ENCODE measurements at regions not wholly inside any gene's neighbourhood (a gene's known extent, or its start where the extent isn't known, plus 50 kb on each side); places are given as distances from the start of the nearest gene placed in this dataset.
"Not testable (repeated sequence)": the region's sequence is repeated elsewhere in the genome, so short reads cannot be mapped to it uniquely, and the experiment has no call there.

DNA sequence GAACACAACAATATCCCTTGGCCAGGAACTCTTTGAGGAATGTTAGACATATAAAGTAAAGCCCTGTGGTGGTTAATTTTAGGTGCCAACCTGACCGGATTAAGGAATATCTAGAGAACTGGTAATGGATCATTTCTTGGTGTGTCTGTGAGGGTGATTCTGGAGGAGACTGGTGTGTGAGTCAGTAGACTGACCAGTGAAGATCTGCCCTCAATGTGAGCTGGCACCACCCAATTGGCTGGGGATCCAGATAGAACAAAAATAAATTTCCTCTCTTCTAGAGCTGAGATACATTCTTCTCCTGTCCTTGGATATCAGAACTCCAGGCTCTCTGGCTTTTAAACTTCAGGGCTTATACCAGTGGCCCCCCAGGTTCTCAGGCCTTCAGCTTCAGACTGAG lies 56.2 kb upstream of the TNPO1 start:
- DNase-seq, result peak; percentile 5

- DNase-seq, result no peak
These were observed 63.6 kb upstream of the TNPO1 start for GRCh38 chr5:72752909-72753308.

- DNase-seq, result no peak
These were observed 67.0 kb upstream of the TNPO1 start for GRCh38 chr5:72749362-72749997.

- no peak for DNase-seq
These were observed 68.6 kb upstream of the TNPO1 start for GRCh38 chr5:72747826-72748225.

DNA sequence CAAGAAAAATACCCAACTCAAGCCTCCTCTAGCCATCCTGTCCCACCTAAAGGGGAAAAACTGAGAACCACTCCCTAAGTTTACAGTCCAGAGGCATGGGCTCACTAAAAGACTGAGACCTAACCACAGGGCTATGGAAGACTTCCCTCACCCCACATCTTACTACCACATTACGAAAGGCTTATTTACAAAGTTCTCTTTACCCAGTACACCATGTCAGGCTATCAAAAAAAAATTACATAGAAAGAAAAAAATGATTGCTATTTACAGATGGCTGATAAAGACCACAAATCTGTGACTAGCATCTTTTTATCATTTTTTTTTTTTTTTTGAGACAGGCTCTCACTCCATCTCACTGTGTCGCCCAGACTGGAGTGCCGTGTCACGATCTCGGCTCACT lies 69.7 kb upstream of the TNPO1 start:
- peak; percentile 21 for DNase-seq

DNA sequence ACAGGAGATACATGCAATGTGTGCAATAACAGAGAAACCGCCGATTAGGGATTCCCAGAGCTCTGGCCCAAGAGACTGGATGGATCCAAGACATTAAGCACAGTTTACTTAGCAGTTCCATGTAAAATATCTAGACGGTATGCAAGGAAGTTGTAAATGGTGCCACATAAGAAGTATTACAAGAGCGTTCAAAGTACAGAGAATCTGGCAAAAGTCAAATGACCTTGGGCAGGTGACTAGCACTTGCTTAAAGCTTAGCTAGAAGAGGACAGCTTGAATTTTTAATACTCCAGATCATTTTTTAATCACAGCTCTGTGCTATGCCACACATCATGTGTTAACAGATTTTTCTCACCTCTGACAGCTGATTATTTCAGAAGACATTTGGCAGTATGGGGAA lies 72.3 kb upstream of the TNPO1 start:
- DNase-seq, result no peak

GRCh38 chr5:72741805-72742204 lies 74.7 kb upstream of the TNPO1 start:
- DNase-seq, result no peak

GRCh38 chr5:72733810-72734209 lies 82.7 kb upstream of the TNPO1 start:
- no peak for DNase-seq

- DNase-seq, result no peak
These were observed 92.9 kb upstream of the TNPO1 start for GRCh38 chr5:72723581-72723980.

GRCh38 chr5:72722792-72723452 lies 93.5 kb upstream of the TNPO1 start:
- DNase-seq, result no peak

- no peak for DNase-seq
These were observed 94.6 kb upstream of the TNPO1 start for GRCh38 chr5:72721844-72722243.

DNA sequence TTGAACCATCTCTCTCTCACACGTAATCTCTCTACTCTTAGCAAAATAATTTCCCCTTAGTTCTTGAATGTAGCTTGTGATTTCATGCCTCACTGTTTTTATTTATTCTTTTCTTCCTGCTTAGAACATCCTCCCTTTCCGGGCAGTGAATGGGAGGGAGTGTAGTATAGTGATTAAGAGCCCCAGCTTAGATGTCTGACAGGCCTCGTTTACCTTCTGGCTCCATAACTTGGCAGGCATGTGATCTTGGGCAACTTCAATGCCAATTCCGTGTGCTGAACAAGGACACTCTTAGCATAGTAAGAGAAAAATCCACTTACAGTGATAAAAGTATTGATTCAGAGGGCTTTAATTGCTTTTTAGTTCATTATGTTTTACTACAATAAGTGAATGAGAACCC lies 96.3 kb upstream of the TNPO1 start:
- DNase-seq, result no peak

DNA sequence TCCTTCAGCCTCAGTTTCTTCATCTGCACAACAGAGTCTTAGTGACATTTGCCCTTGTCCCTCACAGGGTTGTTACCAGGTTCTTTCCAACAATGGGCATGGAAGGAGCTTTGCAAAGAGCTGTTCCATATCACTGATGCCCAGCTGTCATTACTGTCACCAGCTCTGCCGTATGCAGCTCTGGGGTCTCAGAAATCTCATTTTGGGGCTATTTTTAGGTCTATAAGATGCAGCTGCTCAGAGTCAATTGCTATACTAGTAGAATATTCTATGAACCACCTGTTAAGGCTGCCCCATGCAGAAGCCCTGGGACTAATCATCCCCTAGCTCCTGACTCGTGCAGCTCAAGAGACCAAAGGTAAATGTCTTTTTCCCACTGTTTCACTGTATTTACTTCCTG lies 105.1 kb upstream of the TNPO1 start:
- DNase-seq, result no peak

- DNase-seq, result no peak
These were observed 107.1 kb upstream of the TNPO1 start for GRCh38 chr5:72709341-72709740.

GRCh38 chr5:72705178-72705577 lies 111.3 kb upstream of the TNPO1 start:
- DNase-seq, result no peak

- DNase-seq, result no peak
These were observed 112.6 kb upstream of the TNPO1 start for GRCh38 chr5:72703876-72704275.

GRCh38 chr5:72702881-72703434 lies 113.5 kb upstream of the TNPO1 start:
- no peak for DNase-seq

DNA sequence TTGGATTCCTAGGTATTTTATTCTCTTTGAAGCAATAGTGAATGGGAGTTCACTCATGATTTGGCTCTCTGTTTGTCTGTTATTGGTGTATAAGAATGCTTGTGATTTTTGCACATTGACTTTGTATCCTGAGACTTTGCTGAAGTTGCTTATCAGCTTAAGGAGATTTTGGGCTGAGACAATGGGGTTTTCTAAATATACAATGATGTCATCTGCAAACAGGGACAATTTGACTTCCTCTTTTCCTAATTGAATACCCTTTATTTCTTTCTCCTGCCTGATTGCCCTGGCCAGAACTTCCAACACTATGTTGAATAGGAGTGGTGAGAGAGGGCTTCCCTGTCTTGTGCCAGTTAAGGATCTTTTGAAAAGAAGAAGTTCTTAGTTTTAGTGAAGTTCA lies 114.4 kb upstream of the TNPO1 start:
- DNase-seq, result not testable (repeated sequence)

- no peak for DNase-seq
These were observed 118.0 kb upstream of the TNPO1 start for GRCh38 chr5:72698481-72698880.

GRCh38 chr5:72697622-72698021 lies 118.8 kb upstream of the TNPO1 start:
- no peak for DNase-seq

- no peak for DNase-seq
These were observed 120.8 kb upstream of the TNPO1 start for GRCh38 chr5:72695659-72696058.

- no peak for DNase-seq
These were observed 121.6 kb upstream of the TNPO1 start for GRCh38 chr5:72694856-72695255.

DNA sequence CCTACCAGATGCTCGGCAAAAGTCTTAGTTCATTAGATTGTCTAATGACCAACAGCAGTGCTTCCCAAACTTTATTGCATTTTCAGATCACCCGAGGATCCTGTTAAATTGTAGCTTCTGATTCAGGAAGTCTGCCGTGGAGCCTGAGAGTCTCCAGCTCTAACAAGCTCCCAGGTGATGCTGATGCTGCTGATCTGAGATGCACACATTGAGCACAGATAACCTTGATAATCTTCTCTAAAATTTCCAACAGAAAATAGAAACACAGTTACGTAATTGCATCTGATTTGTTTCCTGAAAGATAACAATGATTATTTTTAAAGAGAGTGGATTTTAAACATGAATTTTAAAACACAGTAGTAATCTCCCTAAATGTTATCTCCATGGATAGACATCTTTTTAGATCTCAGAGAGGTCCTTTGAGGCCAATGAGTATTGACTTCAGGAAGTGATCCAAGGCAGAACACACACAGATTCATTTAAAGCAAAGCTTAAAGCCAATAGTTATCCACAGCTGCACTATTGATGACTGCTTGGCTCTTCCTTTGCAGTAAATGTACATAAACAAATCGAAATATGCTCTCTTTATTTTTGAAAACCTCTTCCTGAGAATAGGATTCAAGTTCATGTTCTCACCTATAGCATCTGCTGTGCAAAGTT lies 122.8 kb upstream of the TNPO1 start:
- DNase-seq, result no peak

All from fibroblast of skin of right biceps (primary cell).